T-helper 1 cell treated with Interleukin-12 subunit alpha and Interleukin-12 subunit beta and Interleukin-4 antibody, amounts not matched to agents 30 μg/mL and 1 μg/mL, for 36 hours (primary cell): ENCODE measurements at regions not wholly inside any gene's neighbourhood (a gene's known extent, or its start where the extent isn't known, plus 50 kb on each side); places are given as distances from the start of the nearest gene placed in this dataset.

Experiments
- H3K27ac Mint-ChIP-seq: one replicate; pipeline ENCODE4 v1.8.0; 2021; ENCODE audit warnings: mild to moderate bottlenecking, mixed read lengths
- H3K27me3 Mint-ChIP-seq: one replicate; pipeline ENCODE4 v1.8.0; 2021; ENCODE audit warnings: low read depth, mixed read lengths
- H3K36me3 Mint-ChIP-seq: one replicate; pipeline ENCODE4 v1.8.0; 2021; ENCODE audit warnings: low read depth, mixed read lengths
- H3K4me1 Mint-ChIP-seq: one replicate; pipeline ENCODE4 v1.8.0; 2021; ENCODE audit warnings: low read depth, mixed read lengths
- H3K4me3 Mint-ChIP-seq: one replicate; pipeline ENCODE4 v1.8.0; 2021; ENCODE audit warnings: mild to moderate bottlenecking, moderate library complexity, mixed read lengths
- H3K9me3 Mint-ChIP-seq: one replicate; pipeline ENCODE4 v1.8.0; 2021; ENCODE audit warnings: mixed read lengths

- Mint-ChIP-seq H3K27me3 (no peaks in the 10 kb centered on the region), H3K9me3 (peaks cover 4% of the 10 kb centered on the region), H3K4me1 (peaks cover 39% of the 10 kb centered on the region), H3K27ac (no peak overlapping the region), H3K36me3 (no peaks in the 10 kb centered on the region), H3K4me3 (no peak overlapping the region)
Observed at GRCh38 chr4:108346818-108347210, 178.1 kb upstream of the LEF1 start.

GRCh38 chr4:108345862-108346817 lies 177.4 kb upstream of the LEF1 start:
- Mint-ChIP-seq H3K36me3 (no peaks in the 10 kb centered on the region), H3K27ac (no peak overlapping the region), H3K4me1 (peaks cover 43% of the 10 kb centered on the region), H3K27me3 (no peaks in the 10 kb centered on the region), H3K9me3 (peaks cover 4% of the 10 kb centered on the region), H3K4me3 (peak overlapping the region; percentile 11)

- Mint-ChIP-seq H3K36me3 (no peaks in the 10 kb centered on the region), H3K27ac (peak overlapping the region; percentile 89), H3K4me3 (peak overlapping the region; percentile 53), H3K27me3 (no peaks in the 10 kb centered on the region), H3K9me3 (no peaks in the 10 kb centered on the region), H3K4me1 (peaks cover 48% of the 10 kb centered on the region)
Observed at GRCh38 chr4:108342325-108342970, 173.7 kb upstream of the LEF1 start.

- Mint-ChIP-seq H3K27ac (no peak overlapping the region), H3K9me3 (no peaks in the 10 kb centered on the region), H3K36me3 (no peaks in the 10 kb centered on the region), H3K4me3 (no peak overlapping the region), H3K4me1 (peaks cover 21% of the 10 kb centered on the region), H3K27me3 (peaks cover 6% of the 10 kb centered on the region)
Observed at GRCh38 chr4:108337923-108338322, 169.2 kb upstream of the LEF1 start.

GRCh38 chr4:108336076-108336475 lies 167.3 kb upstream of the LEF1 start:
- no peaks in the 10 kb centered on the region for H3K36me3 Mint-ChIP-seq
- no peaks in the 10 kb centered on the region for H3K9me3 Mint-ChIP-seq
- H3K4me1 Mint-ChIP-seq = peaks cover 8% of the 10 kb centered on the region
- peaks cover 14% of the 10 kb centered on the region for H3K27me3 Mint-ChIP-seq
- no peak overlapping the region for H3K4me3 Mint-ChIP-seq
- no peak overlapping the region for H3K27ac Mint-ChIP-seq

GRCh38 chr4:108335081-108335480 lies 166.3 kb upstream of the LEF1 start:
- H3K4me1 Mint-ChIP-seq = peaks cover 8% of the 10 kb centered on the region
- no peak overlapping the region for H3K27ac Mint-ChIP-seq
- H3K4me3 Mint-ChIP-seq = no peak overlapping the region
- no peaks in the 10 kb centered on the region for H3K9me3 Mint-ChIP-seq
- H3K27me3 Mint-ChIP-seq = peaks cover 17% of the 10 kb centered on the region
- H3K36me3 Mint-ChIP-seq = no peaks in the 10 kb centered on the region

GRCh38 chr4:108334031-108334430 lies 165.3 kb upstream of the LEF1 start:
- no peaks in the 10 kb centered on the region for H3K9me3 Mint-ChIP-seq
- H3K27ac Mint-ChIP-seq = no peak overlapping the region
- peaks cover 18% of the 10 kb centered on the region for H3K27me3 Mint-ChIP-seq
- H3K4me3 Mint-ChIP-seq = no peak overlapping the region
- peaks cover 6% of the 10 kb centered on the region for H3K4me1 Mint-ChIP-seq
- H3K36me3 Mint-ChIP-seq = no peaks in the 10 kb centered on the region

GRCh38 chr4:108333353-108333942 lies 164.7 kb upstream of the LEF1 start:
- peaks cover 9% of the 10 kb centered on the region for H3K4me1 Mint-ChIP-seq
- no peak overlapping the region for H3K4me3 Mint-ChIP-seq
- no peak overlapping the region for H3K27ac Mint-ChIP-seq
- H3K36me3 Mint-ChIP-seq = no peaks in the 10 kb centered on the region
- H3K9me3 Mint-ChIP-seq = no peaks in the 10 kb centered on the region
- peaks cover 18% of the 10 kb centered on the region for H3K27me3 Mint-ChIP-seq

GRCh38 chr4:108331905-108332632 lies 163.3 kb upstream of the LEF1 start:
- Mint-ChIP-seq H3K36me3 (no peaks in the 10 kb centered on the region), H3K4me3 (no peak overlapping the region), H3K27me3 (peaks cover 18% of the 10 kb centered on the region), H3K4me1 (peaks cover 17% of the 10 kb centered on the region), H3K9me3 (no peaks in the 10 kb centered on the region), H3K27ac (no peak overlapping the region)

GRCh38 chr4:108328383-108328732 lies 159.6 kb upstream of the LEF1 start:
- Mint-ChIP-seq H3K27me3 (peaks cover 14% of the 10 kb centered on the region), H3K4me1 (peaks cover 16% of the 10 kb centered on the region), H3K27ac (no peak overlapping the region), H3K9me3 (no peaks in the 10 kb centered on the region), H3K36me3 (no peaks in the 10 kb centered on the region), H3K4me3 (peak overlapping the region; percentile 1)

GRCh38 chr4:108327642-108328382 lies 159.1 kb upstream of the LEF1 start:
- H3K4me1 Mint-ChIP-seq = peaks cover 16% of the 10 kb centered on the region
- H3K27ac Mint-ChIP-seq = no peak overlapping the region
- no peaks in the 10 kb centered on the region for H3K9me3 Mint-ChIP-seq
- H3K4me3 Mint-ChIP-seq = no peak overlapping the region
- peaks cover 11% of the 10 kb centered on the region for H3K27me3 Mint-ChIP-seq
- H3K36me3 Mint-ChIP-seq = no peaks in the 10 kb centered on the region

GRCh38 chr4:108325561-108325960 lies 156.8 kb upstream of the LEF1 start:
- peaks cover 3% of the 10 kb centered on the region for H3K27me3 Mint-ChIP-seq
- H3K27ac Mint-ChIP-seq = no peak overlapping the region
- peaks cover 16% of the 10 kb centered on the region for H3K4me1 Mint-ChIP-seq
- H3K36me3 Mint-ChIP-seq = no peaks in the 10 kb centered on the region
- peaks cover 9% of the 10 kb centered on the region for H3K9me3 Mint-ChIP-seq
- no peak overlapping the region for H3K4me3 Mint-ChIP-seq

GRCh38 chr4:108324450-108324849 lies 155.7 kb upstream of the LEF1 start:
- Mint-ChIP-seq H3K27ac (no peak overlapping the region), H3K36me3 (no peaks in the 10 kb centered on the region), H3K9me3 (peaks cover 9% of the 10 kb centered on the region), H3K4me3 (no peak overlapping the region), H3K27me3 (no peaks in the 10 kb centered on the region), H3K4me1 (peaks cover 15% of the 10 kb centered on the region)

- H3K36me3 Mint-ChIP-seq = no peaks in the 10 kb centered on the region
- H3K9me3 Mint-ChIP-seq = peaks cover 9% of the 10 kb centered on the region
- H3K4me3 Mint-ChIP-seq = no peak overlapping the region
- peaks cover 3% of the 10 kb centered on the region for H3K4me1 Mint-ChIP-seq
- H3K27me3 Mint-ChIP-seq = no peaks in the 10 kb centered on the region
- H3K27ac Mint-ChIP-seq = no peak overlapping the region
Observed at GRCh38 chr4:108322497-108322896, 153.8 kb upstream of the LEF1 start.
